H7 (cell line): ENCODE measurements at regions not wholly inside any gene's neighbourhood (a gene's known extent, or its start where the extent isn't known, plus 50 kb on each side); places are given as distances from the start of the nearest gene placed in this dataset.

Experiments
- DNase-seq: peaks from one replicate; pipeline ENCODE4 v3.0.0; 2012
- H3K27me3 ChIP-seq: 2 replicates; pipeline ENCODE4 v1.6.0; 2011; ENCODE audit warnings: mild to moderate bottlenecking, low read length; ENCODE audit not compliant: control insufficient read depth, insufficient read depth
- H3K36me3 ChIP-seq: replicated peaks from 2 replicates; pipeline ENCODE4 v1.5.1; 2011; ENCODE audit warnings: low read length; ENCODE audit not compliant: control insufficient read depth, insufficient read depth
- H3K4me3 ChIP-seq: 2 replicates; pipeline ENCODE4 v1.5.1; 2011; ENCODE audit warnings: low read depth, mild to moderate bottlenecking, control low read depth, low read length, moderate library complexity; ENCODE audit not compliant: insufficient read depth

DNA sequence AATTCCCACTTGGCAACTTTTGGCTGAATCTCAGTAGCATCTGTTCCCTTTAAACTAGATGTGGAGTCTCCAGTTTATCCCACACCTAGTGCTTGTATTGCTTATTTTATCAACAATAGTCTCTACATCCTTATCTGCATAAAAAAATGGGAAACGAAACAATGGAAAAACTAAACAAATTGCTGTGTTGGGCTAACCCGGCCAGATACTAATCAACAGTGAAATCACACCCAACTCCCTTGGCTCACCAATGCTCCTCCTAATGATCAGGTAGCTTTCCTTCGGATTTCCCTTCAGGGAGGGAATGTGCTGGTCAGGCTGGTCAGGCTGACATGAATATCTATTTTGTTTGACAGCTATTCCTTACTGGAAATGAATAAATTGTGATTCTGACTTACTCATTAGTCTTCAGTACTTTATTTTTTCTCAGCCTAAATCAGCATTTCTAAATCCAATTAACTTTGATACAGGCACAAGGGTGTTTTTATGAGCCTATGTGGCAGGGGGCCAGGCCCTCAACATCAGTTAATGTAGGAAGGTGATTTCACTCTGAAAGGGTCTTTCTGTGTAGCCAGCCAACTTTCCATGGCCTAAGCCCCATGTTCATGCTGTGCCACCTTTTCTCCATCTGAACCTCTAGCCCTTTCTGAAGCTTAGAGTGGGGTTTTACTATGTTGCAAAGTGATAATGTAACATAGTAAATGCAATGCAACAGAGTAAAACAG, 170.5 kb upstream of the NPSR1 start:
- Histone ChIP-seq H3K4me3 (no peak overlapping the region), H3K36me3 (no peaks in the 10 kb centered on the region), H3K27me3 (no peaks in the 10 kb centered on the region)
- no peak for DNase-seq

DNA sequence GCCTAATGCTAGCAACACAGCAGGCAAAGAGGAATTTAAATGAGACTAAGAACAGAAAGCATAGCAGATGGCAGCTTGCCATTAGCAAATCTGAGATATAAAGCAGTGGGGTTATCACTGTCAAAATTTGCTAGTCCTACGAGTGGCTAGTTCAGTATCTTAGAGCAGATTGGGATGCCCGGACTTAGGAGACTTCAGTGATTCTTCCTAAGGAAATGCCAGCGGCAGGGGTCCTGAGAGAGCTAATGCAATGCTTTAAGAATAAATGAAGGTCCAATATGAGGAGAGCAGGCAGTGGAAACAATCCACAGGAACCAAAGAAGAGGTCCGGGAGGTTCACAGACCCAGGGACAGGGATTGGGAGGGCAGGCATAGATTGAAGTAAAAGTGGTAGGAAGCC, 169.3 kb upstream of the NPSR1 start:
- Histone ChIP-seq H3K36me3 (no peaks in the 10 kb centered on the region), H3K4me3 (no peak overlapping the region), H3K27me3 (no peaks in the 10 kb centered on the region)
- no peak for DNase-seq

- Histone ChIP-seq H3K4me3 (no peak overlapping the region), H3K36me3 (no peaks in the 10 kb centered on the region), H3K27me3 (no peaks in the 10 kb centered on the region)
- no peak for DNase-seq
These were observed 166.1 kb upstream of the NPSR1 start for GRCh38 chr7:34491899-34492298.

DNA sequence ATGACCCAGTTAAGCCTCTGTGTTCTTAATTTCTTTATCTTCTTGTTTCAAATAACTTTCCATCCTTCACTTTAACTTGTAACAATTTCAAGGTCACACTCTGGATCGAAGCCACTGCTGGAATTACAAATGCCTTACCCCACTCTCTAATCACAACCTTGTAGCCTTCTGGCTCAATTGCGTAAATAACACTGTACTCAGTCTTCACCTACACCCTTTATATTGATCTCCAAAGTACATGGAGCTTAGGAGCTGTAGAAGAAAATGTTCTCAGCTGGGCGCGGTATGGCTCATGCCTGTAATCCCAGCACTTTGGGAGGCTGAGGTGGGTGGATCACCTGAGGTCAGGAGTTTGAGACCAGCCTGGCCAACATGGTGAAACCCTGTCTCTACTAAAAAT, 164.3 kb upstream of the NPSR1 start:
- H3K36me3 ChIP-seq = no peaks in the 10 kb centered on the region
- no peak overlapping the region for H3K4me3 ChIP-seq
- no peak for DNase-seq
- no peaks in the 10 kb centered on the region for H3K27me3 ChIP-seq

DNA sequence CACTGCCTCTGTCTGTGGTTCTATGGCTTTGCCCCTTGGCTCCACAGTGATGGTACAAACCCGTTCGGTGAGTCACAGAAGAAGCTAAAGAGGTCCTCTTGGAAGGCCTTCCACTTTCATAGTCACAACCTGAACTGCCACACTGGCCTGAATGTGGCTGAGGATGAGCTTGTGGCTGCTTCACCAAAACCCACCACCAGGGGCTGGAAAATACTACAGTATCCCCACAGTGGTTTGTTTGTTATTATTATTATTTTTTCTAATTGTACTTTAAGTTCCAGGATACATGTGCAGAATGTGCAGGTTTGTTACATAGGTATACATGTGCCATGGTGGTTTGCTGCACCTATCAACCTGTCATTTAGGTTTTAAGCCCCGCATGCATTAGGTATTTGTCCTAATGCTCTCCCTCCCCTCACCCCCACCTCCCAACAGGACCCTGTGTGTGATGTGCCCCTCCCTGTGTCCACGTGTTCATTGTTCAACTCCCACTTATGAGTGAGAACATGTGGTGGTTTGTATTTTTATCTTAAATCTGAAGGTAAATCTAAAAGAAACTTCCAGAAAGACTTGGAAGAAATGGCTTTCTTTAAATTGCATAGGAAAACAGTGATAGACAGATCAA, 160.8 kb upstream of the NPSR1 start:
- no peak overlapping the region for H3K4me3 ChIP-seq
- no peaks in the 10 kb centered on the region for H3K27me3 ChIP-seq
- peak; percentile 26 for DNase-seq
- H3K36me3 ChIP-seq = no peaks in the 10 kb centered on the region

DNA sequence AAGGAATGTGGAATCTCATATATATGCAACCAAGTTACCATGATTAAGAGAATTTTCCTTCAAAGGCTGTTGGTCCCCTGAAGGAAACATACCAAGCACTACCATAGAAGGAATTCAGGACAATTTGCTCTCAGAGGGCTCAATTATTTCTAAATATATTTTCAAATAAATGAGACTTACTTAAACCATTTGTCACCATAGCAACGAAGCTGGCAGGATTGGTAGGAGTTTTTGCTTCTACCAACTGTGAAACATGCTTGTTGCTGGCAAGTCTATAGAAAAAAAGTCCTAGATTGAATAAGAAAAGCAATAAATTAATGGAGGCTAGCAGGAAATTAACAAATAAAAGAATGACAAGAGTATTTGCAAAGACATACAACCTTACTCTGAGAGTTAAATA, 156.9 kb upstream of the NPSR1 start:
- Histone ChIP-seq H3K36me3 (no peaks in the 10 kb centered on the region; the same call in 1 of the 2 replicates), H3K4me3 (no peak overlapping the region), H3K27me3 (no peaks in the 10 kb centered on the region)
- DNase-seq = no peak

DNA sequence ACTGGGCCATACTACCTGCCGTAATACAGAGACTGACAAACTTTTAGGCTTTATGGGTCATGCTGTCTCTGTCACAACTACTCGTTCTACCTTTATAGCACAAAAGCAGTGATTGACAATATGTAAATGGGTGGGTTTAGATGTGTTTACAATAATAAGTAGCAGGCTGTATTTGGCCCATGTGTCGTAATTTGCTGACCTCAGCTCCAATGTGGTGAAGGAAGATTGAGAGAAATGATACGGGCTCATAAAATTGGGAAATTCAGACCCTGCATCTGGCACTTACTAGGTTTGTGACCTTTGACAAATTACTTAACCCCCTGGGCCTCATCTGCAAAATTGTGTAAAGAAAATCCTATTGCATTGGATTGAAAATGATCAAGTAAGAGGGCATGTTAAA, 150.8 kb upstream of the NPSR1 start:
- no peaks in the 10 kb centered on the region for H3K27me3 ChIP-seq
- H3K4me3 ChIP-seq = no peak overlapping the region
- H3K36me3 ChIP-seq = no peaks in the 10 kb centered on the region; the same call in 1 of the 2 replicates
- no peak for DNase-seq

GRCh38 chr7:34523226-34523918, 134.6 kb upstream of the NPSR1 start:
- no peaks in the 10 kb centered on the region for H3K36me3 ChIP-seq
- no peak overlapping the region for H3K4me3 ChIP-seq
- no peak for DNase-seq
- H3K27me3 ChIP-seq = no peaks in the 10 kb centered on the region

DNA sequence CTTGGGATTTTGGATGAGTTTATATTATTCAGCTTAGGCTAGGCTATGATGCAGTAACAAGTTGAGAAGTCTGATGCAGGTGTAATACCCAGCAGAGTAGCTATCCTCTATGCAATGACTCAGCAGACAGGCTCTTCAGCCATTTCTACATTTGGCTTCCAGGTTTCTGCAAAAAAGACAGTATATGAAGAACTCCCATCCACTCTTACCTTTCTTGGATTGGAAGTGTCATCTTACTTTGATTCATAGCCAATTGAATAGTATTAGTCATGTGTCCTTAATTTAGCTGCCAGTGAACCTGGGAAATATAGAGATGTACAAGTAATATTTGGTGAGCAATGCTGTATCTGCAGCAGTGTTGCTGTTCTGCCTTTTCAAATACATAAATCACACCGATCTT, 127.8 kb upstream of the NPSR1 start:
- no peaks in the 10 kb centered on the region for H3K36me3 ChIP-seq
- H3K27me3 ChIP-seq = no peaks in the 10 kb centered on the region
- no peak for DNase-seq
- H3K4me3 ChIP-seq = no peak overlapping the region

GRCh38 chr7:34539003-34539402, 119.0 kb upstream of the NPSR1 start:
- no peaks in the 10 kb centered on the region for H3K27me3 ChIP-seq
- H3K36me3 ChIP-seq = no peaks in the 10 kb centered on the region
- H3K4me3 ChIP-seq = no peak overlapping the region
- no peak for DNase-seq

GRCh38 chr7:34544621-34545020, 113.4 kb upstream of the NPSR1 start:
- DNase-seq = no peak
- no peak overlapping the region for H3K4me3 ChIP-seq
- no peaks in the 10 kb centered on the region for H3K36me3 ChIP-seq
- H3K27me3 ChIP-seq = no peaks in the 10 kb centered on the region

- Histone ChIP-seq H3K4me3 (no peak overlapping the region), H3K27me3 (no peaks in the 10 kb centered on the region), H3K36me3 (no peaks in the 10 kb centered on the region)
- no peak for DNase-seq
These were observed 107.0 kb upstream of the NPSR1 start for GRCh38 chr7:34550996-34551395.

GRCh38 chr7:34552502-34552901, 105.5 kb upstream of the NPSR1 start:
- DNase-seq = no peak
- H3K36me3 ChIP-seq = no peaks in the 10 kb centered on the region
- H3K27me3 ChIP-seq = no peaks in the 10 kb centered on the region
- H3K4me3 ChIP-seq = no peak overlapping the region

GRCh38 chr7:34558022-34558421, 100.0 kb upstream of the NPSR1 start:
- no peaks in the 10 kb centered on the region for H3K36me3 ChIP-seq
- H3K27me3 ChIP-seq = no peaks in the 10 kb centered on the region
- DNase-seq = no peak
- H3K4me3 ChIP-seq = no peak overlapping the region

DNA sequence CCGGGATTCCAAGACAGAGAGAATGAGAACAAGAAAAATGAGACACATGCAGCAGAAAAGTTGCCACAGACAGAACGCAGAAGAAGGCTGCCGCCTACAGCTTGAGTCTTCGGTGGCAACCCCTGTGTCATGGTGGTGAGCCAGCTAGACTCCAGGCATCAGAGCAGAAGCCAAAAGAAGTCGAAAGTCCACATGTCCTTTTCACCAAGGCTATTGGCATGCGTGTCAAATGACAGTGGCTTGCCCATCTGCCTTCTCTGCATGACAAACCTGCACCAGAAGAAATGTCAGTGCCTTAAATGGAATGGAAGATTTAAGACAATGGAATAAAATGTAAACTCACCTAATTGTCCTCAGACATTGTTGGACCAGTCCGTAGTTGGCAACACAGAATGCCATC, 93.9 kb upstream of the NPSR1 start:
- Histone ChIP-seq H3K4me3 (no peak overlapping the region), H3K36me3 (no peaks in the 10 kb centered on the region), H3K27me3 (no peaks in the 10 kb centered on the region)
- DNase-seq = no peak
